SH-SY5Y (cell line): ENCODE measurements at regions not wholly inside any gene's neighbourhood (a gene's known extent, or its start where the extent isn't known, plus 50 kb on each side); places are given as distances from the start of the nearest gene placed in this dataset.

Source experiments
- GATA2 ChIP-seq: IDR thresholded peaks from 2 replicates; pipeline ENCODE4 v1.6.1; 2011; ENCODE audit warnings: mild to moderate bottlenecking, low read depth, low read length
- GATA3 ChIP-seq: IDR thresholded peaks from 2 replicates; pipeline ENCODE4 v1.6.1; 2011; ENCODE audit warnings: low read depth, mild to moderate bottlenecking, low read length, moderate library complexity

GRCh38 chr3:148100476-148100875 is 597.2 kb upstream of the AGTR1 start:
- TF ChIP-seq GATA2 (no peak), GATA3 (no peak)
